AG20443 (cell line): ENCODE measurements at regions not wholly inside any gene's neighbourhood (a gene's known extent, or its start where the extent isn't known, plus 50 kb on each side); places are given as distances from the start of the nearest gene placed in this dataset.

Source experiments
- DNase-seq: peaks from one replicate; pipeline ENCODE4 v3.0.0; 2012; ENCODE audit warnings: low spot score, mixed read lengths

- DNase-seq = no peak
These were observed 614.3 kb upstream of the ARRDC4 start for GRCh38 chr15:97346221-97346620.

- no peak for DNase-seq
These were observed 609.7 kb upstream of the ARRDC4 start for GRCh38 chr15:97350813-97351212.

GRCh38 chr15:97383516-97383915 is 577.0 kb upstream of the ARRDC4 start:
- DNase-seq = no peak

GRCh38 chr15:97386940-97387339 is 573.6 kb upstream of the ARRDC4 start:
- DNase-seq = peak; percentile 6

- DNase-seq = no peak
These were observed 559.3 kb upstream of the ARRDC4 start for GRCh38 chr15:97401195-97401594.

- no peak for DNase-seq
These were observed 558.5 kb upstream of the ARRDC4 start for GRCh38 chr15:97401970-97402369.

GRCh38 chr15:97406841-97407240 is 553.7 kb upstream of the ARRDC4 start:
- DNase-seq = no peak

- DNase-seq = no peak
These were observed 549.5 kb upstream of the ARRDC4 start for GRCh38 chr15:97410897-97411575.

- no peak for DNase-seq
These were observed 540.4 kb upstream of the ARRDC4 start for GRCh38 chr15:97420130-97420529.

- no peak for DNase-seq
These were observed 534.9 kb upstream of the ARRDC4 start for GRCh38 chr15:97425596-97425995.

GRCh38 chr15:97443101-97443500 is 517.4 kb upstream of the ARRDC4 start:
- no peak for DNase-seq

GRCh38 chr15:97446138-97446537 is 514.4 kb upstream of the ARRDC4 start:
- no peak for DNase-seq

GRCh38 chr15:97456521-97457202 is 503.8 kb upstream of the ARRDC4 start:
- DNase-seq = no peak

GRCh38 chr15:97457203-97457847 is 503.2 kb upstream of the ARRDC4 start:
- DNase-seq = no peak

GRCh38 chr15:97459771-97460170 is 500.7 kb upstream of the ARRDC4 start:
- no peak for DNase-seq

GRCh38 chr15:97461226-97461625 is 499.3 kb upstream of the ARRDC4 start:
- no peak for DNase-seq

- DNase-seq = no peak
These were observed 496.8 kb upstream of the ARRDC4 start for GRCh38 chr15:97463696-97464095.

GRCh38 chr15:97470417-97470816 is 490.1 kb upstream of the ARRDC4 start:
- no peak for DNase-seq

- no peak for DNase-seq
These were observed 486.9 kb upstream of the ARRDC4 start for GRCh38 chr15:97473627-97474026.

- DNase-seq = no peak
These were observed 480.5 kb upstream of the ARRDC4 start for GRCh38 chr15:97479957-97480356.

- no peak for DNase-seq
These were observed 478.0 kb upstream of the ARRDC4 start for GRCh38 chr15:97482521-97482920.

- DNase-seq = no peak
These were observed 477.3 kb upstream of the ARRDC4 start for GRCh38 chr15:97483232-97483631.

GRCh38 chr15:97490429-97490828 is 470.1 kb upstream of the ARRDC4 start:
- DNase-seq = no peak
